Lung (tissue), 11 donors: ENCODE measurements at regions not wholly inside any gene's neighbourhood (a gene's known extent, or its start where the extent isn't known, plus 50 kb on each side); places are given as distances from the start of the nearest gene placed in this dataset.

Experiments
- ATAC-seq: fragments of 200-7000 bp; cut with Tn5 transposase; one replicate; pipeline ENCODE4 v1.9.1; 2020; ENCODE audit warnings: moderate number of reproducible peaks; ENCODE audit not compliant: insufficient read depth, low FRiP score
- DNase-seq, 3 donors: peaks; one replicate each; pipeline ENCODE4 v3.0.0-alpha.2; 2013 to 2017
- H3K27ac ChIP-seq, 2 donors: one replicate each; pipeline ENCODE4 v1.5.1; 2013; ENCODE audit warnings: mild to moderate bottlenecking in 2 of 2, moderate library complexity in 2 of 2, control low read depth in 1 of 2, inconsistent platforms in 1 of 2, low read depth in 1 of 2, low read length in 1 of 2
- H3K27me3 ChIP-seq, 3 donors: one replicate each; pipeline ENCODE4 v1.5.1; 2013; ENCODE audit warnings: low read length in 2 of 3; ENCODE audit not compliant: control insufficient read depth in 3 of 3, insufficient read depth in 3 of 3
- H3K36me3 ChIP-seq, 4 donors: one replicate each; pipeline ENCODE4 v1.5.1; 2013; ENCODE audit warnings: low read length in 4 of 4, mild to moderate bottlenecking in 1 of 4, moderate library complexity in 1 of 4; ENCODE audit not compliant: control insufficient read depth in 4 of 4, insufficient read depth in 4 of 4
- H3K4me1 ChIP-seq, 5 donors: one replicate each; pipeline ENCODE4 v1.5.1; 2013; ENCODE audit warnings: low read length in 5 of 5, mild to moderate bottlenecking in 2 of 5, moderate library complexity in 1 of 5; ENCODE audit not compliant: control insufficient read depth in 5 of 5, insufficient read depth in 5 of 5
- H3K4me3 ChIP-seq: one replicate; pipeline ENCODE4 v1.5.1; 2013; ENCODE audit warnings: mild to moderate bottlenecking, control low read depth, moderate library complexity
- H3K9ac ChIP-seq, 2 donors: one replicate each; pipeline ENCODE4 v1.5.1; 2013; ENCODE audit warnings: low read length in 2 of 2, control low read depth in 1 of 2; ENCODE audit not compliant: insufficient read depth in 1 of 2
- H3K9me3 ChIP-seq, 4 donors: one replicate each; pipeline ENCODE4 v1.5.1; 2013; ENCODE audit warnings: low read length in 3 of 4, mild to moderate bottlenecking in 1 of 4, moderate library complexity in 1 of 4; ENCODE audit not compliant: control insufficient read depth in 4 of 4, insufficient read depth in 3 of 4
- CTCF ChIP-seq: IDR thresholded peaks from 2 replicates; pipeline ENCODE4 v1.5.1; 2012; ENCODE audit warnings: mild to moderate bottlenecking; ENCODE audit errors: control extremely low read depth, extremely low read depth
- WGBS, 2 donors: extraction: QIAGEN DNeasy Blood & Tissue Kit; methylation state at CpG; one replicate each; pipeline ENCODE4 v1.1.7; 2013; 5-methylcytosine and 5-hydroxymethylcytosine counted together
- donor health status: control.
- donor health status: control.
- donor health status: Bipolar disorder and iron deficiency.
- donor health status: healthy.
- donor health status: DM: yes; HTN: yes; CAD: no.

DNA sequence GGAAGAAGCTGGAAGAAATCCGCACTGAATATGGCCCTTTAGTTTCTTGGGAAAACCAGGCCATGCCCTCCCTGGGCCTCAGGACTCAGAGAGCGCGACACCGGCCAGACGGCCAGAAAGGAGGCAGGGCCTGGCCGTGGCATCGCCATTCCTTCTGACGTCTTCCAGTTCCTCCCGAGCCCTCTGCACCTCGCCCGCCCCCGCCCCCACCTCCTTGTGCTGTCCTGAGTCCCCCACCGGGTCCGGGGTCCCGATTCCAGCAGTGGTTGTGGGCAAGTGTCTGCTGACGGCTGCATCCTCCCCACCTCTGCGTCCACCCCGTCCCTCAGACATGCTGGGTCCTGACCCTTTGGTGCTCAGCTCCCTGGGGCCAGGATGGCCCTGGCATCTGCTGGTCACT is 312.1 kb upstream of the SHH start:
- Histone ChIP-seq H3K9ac (no peak overlapping the region), H3K27ac (no peak overlapping the region), H3K27me3 (no peaks in the 10 kb centered on the region), H3K4me1 (no peaks in the 10 kb centered on the region), H3K4me3 (no peak overlapping the region), H3K36me3 (no peaks in the 10 kb centered on the region), H3K9me3 (peaks cover 0 to 2% (median 0%) of the 10 kb centered on the region in 4 donors)
- ATAC-seq (no peak), DNase-seq (no peak)
- no peak for TF ChIP-seq CTCF
- 87% methylated on average over 17 to 18 of the region's 18 CpGs for WGBS, 2 donors

GRCh38 chr7:156123362-156123761 is 311.1 kb upstream of the SHH start:
- DNase-seq (no peak), ATAC-seq (no peak)
- H3K4me1 ChIP-seq: no peaks in the 10 kb centered on the region
- H3K9ac ChIP-seq: no peak overlapping the region
- WGBS, 2 donors: 94% methylated on average over 25 of the region's 25 CpGs
- H3K27me3 ChIP-seq: no peaks in the 10 kb centered on the region
- peaks cover 0 to 2% (median 0%) of the 10 kb centered on the region in 4 donors for H3K9me3 ChIP-seq
- no peaks in the 10 kb centered on the region for H3K36me3 ChIP-seq
- no peak overlapping the region for H3K27ac ChIP-seq
- no peak for TF ChIP-seq CTCF
- no peak overlapping the region for H3K4me3 ChIP-seq

DNA sequence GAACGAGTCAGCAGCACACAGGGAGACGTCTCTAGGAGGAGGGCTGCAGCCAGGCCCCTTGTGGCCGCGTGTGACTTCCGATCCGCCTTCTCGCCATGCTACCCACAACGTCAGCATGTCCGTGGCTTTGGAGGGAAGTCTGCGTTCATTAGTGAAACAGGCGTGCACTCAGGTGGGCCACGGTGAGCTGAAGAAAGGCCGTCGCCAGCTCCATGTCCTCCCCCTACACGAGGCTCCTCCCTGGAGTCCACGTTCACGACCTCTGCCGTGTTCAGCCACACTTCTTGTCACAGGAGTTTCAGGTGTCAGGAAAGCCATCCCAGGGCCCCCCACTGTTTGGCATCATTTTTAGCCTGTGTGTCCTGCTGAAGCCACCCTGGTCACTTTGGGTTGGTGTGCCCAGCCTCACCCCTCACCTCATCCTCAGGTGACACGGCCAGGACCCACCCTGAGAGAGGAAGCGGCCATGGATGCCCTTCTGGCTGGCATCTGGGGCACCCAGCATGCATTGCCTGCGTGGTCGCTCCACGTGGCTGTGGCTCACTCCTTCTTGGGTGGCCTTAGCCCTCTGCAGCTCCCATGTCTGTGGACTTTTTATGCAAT is 310.6 kb upstream of the SHH start:
- no peak for ATAC-seq
- no peak for DNase-seq
- H3K9me3 ChIP-seq: peaks cover 0 to 2% (median 0%) of the 10 kb centered on the region in 4 donors
- H3K27me3 ChIP-seq: no peaks in the 10 kb centered on the region
- no peak overlapping the region for H3K9ac ChIP-seq
- H3K27ac ChIP-seq: no peak overlapping the region
- WGBS, 2 donors: 85 to 91% methylated on average over 23 of the region's 23 CpGs
- no peak for TF ChIP-seq CTCF
- H3K4me1 ChIP-seq: no peaks in the 10 kb centered on the region
- no peak overlapping the region for H3K4me3 ChIP-seq
- H3K36me3 ChIP-seq: no peaks in the 10 kb centered on the region

DNA sequence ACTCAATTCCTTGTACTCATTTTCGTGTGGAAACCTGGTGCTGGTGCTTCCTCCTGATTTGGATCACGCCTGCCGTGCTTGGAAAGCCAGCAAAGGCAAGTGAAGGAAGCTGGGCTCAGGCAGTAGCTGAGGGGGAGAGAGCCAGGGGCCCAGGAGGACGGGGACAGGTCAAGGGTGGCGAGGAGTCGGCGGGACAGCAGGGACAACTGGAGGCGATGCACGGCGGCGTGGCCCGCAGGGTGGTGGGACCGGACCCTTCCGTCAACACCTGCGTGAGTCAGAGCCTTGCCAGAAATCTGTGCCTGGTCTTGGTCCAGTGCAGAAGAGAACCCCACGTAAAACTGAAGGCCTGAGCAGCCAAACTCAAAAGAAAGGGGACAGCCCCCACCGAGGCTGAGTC is 309.7 kb upstream of the SHH start:
- Histone ChIP-seq H3K27me3 (no peaks in the 10 kb centered on the region), H3K36me3 (no peaks in the 10 kb centered on the region), H3K9me3 (peaks cover 0 to 2% (median 0%) of the 10 kb centered on the region in 4 donors), H3K27ac (no peak overlapping the region), H3K4me1 (no peaks in the 10 kb centered on the region), H3K4me3 (no peak overlapping the region), H3K9ac (no peak overlapping the region)
- ATAC-seq (no peak), DNase-seq (no peak)
- no peak for TF ChIP-seq CTCF
- 89 to 93% methylated on average over 17 of the region's 17 CpGs for WGBS, 2 donors
